ENCODE measurements at regions not wholly inside any gene's neighbourhood (a gene's known extent, or its start where the extent isn't known, plus 50 kb on each side); places are given as distances from the start of the nearest gene placed in this dataset.
A peak's percentile ranks its signal among the peaks of the same experiment; 100 is the strongest.

- DNase-seq (ENCODE audit: low spot score), result no peak
Measured at GRCh38 chrX:9378980-9379696, 85.7 kb upstream of the TBL1X start.

- no peak for DNase-seq (ENCODE audit: low spot score)
Measured at GRCh38 chrX:9379697-9380551, 84.9 kb upstream of the TBL1X start.

GRCh38 chrX:9383655-9384054 is 81.2 kb upstream of the TBL1X start:
- DNase-seq (ENCODE audit: low spot score), result no peak

- no peak for DNase-seq (ENCODE audit: low spot score)
Measured at GRCh38 chrX:9388450-9388849, 76.4 kb upstream of the TBL1X start.

GRCh38 chrX:9390121-9390520 is 74.7 kb upstream of the TBL1X start:
- DNase-seq (ENCODE audit: low spot score), result no peak

GRCh38 chrX:9390693-9391368 is 74.0 kb upstream of the TBL1X start:
- DNase-seq (ENCODE audit: low spot score), result no peak

GRCh38 chrX:9392445-9392844 is 72.4 kb upstream of the TBL1X start:
- DNase-seq (ENCODE audit: low spot score), result no peak

GRCh38 chrX:9393571-9393970 is 71.3 kb upstream of the TBL1X start:
- no peak for DNase-seq (ENCODE audit: low spot score)

GRCh38 chrX:9394212-9394611 is 70.6 kb upstream of the TBL1X start:
- DNase-seq (ENCODE audit: low spot score), result no peak

- no peak for DNase-seq (ENCODE audit: low spot score)
Measured at GRCh38 chrX:9396930-9397329, 67.9 kb upstream of the TBL1X start.

- no peak for DNase-seq (ENCODE audit: low spot score)
Measured at GRCh38 chrX:9401051-9401450, 63.8 kb upstream of the TBL1X start.

- DNase-seq (ENCODE audit: low spot score), result no peak
Measured at GRCh38 chrX:9403374-9403773, 61.5 kb upstream of the TBL1X start.

- peak; percentile 41 for DNase-seq (ENCODE audit: low spot score)
Measured at GRCh38 chrX:9405635-9406034, 59.2 kb upstream of the TBL1X start.

GRCh38 chrX:9410889-9411288 is 54.0 kb upstream of the TBL1X start:
- peak; percentile 18 for DNase-seq (ENCODE audit: low spot score)

- DNase-seq (ENCODE audit: low spot score), result peak; percentile 25
Measured at GRCh38 chrX:9411682-9412081, 53.2 kb upstream of the TBL1X start.

- no peak for DNase-seq (ENCODE audit: low spot score)
Measured at GRCh38 chrX:9414416-9414815, 50.4 kb upstream of the TBL1X start.

All from mucosa of gallbladder (tissue), 1 donor.